ENCODE measurements at regions not wholly inside any gene's neighbourhood (a gene's known extent, or its start where the extent isn't known, plus 50 kb on each side); places are given as distances from the start of the nearest gene placed in this dataset.
"Not testable (repeated sequence)": the region's sequence is repeated elsewhere in the genome, so short reads cannot be mapped to it uniquely, and the experiment has no call there.

- no peak for DNase-seq
Measured at GRCh38 chr5:106874531-106874930, 796.2 kb downstream of the EFNA5 start.

GRCh38 chr5:106873568-106873967 is 797.2 kb downstream of the EFNA5 start:
- no peak for DNase-seq

- no peak for DNase-seq
Measured at GRCh38 chr5:106865279-106865678, 805.5 kb downstream of the EFNA5 start.

GRCh38 chr5:106862450-106863193 is 808.1 kb downstream of the EFNA5 start:
- peak; percentile 39 for DNase-seq

GRCh38 chr5:106860398-106861044 is 810.2 kb downstream of the EFNA5 start:
- DNase-seq, result no peak

- DNase-seq, result no peak
Measured at GRCh38 chr5:106858616-106859015, 812.1 kb downstream of the EFNA5 start.

GRCh38 chr5:106854922-106855321 is 815.8 kb downstream of the EFNA5 start:
- DNase-seq, result no peak

- no peak for DNase-seq
Measured at GRCh38 chr5:106854105-106854687, 816.5 kb downstream of the EFNA5 start.

GRCh38 chr5:106853266-106853665 is 817.5 kb downstream of the EFNA5 start:
- no peak for DNase-seq

GRCh38 chr5:106849266-106849665 is 821.5 kb downstream of the EFNA5 start:
- DNase-seq, result no peak

- DNase-seq, result peak; percentile 4
Measured at GRCh38 chr5:106843812-106844416, 826.8 kb downstream of the EFNA5 start.

GRCh38 chr5:106833517-106833916 is 837.2 kb downstream of the EFNA5 start:
- DNase-seq, result no peak

- DNase-seq, result no peak
Measured at GRCh38 chr5:106827061-106827460, 843.7 kb downstream of the EFNA5 start.

- DNase-seq, result no peak
Measured at GRCh38 chr5:106825374-106825773, 845.4 kb downstream of the EFNA5 start.

- DNase-seq, result no peak
Measured at GRCh38 chr5:106822851-106823250, 847.9 kb downstream of the EFNA5 start.

GRCh38 chr5:106818552-106818951 is 852.2 kb downstream of the EFNA5 start:
- peak; percentile 6 for DNase-seq

- no peak for DNase-seq
Measured at GRCh38 chr5:106814961-106815360, 855.8 kb downstream of the EFNA5 start.

- peak; percentile 20 for DNase-seq
Measured at GRCh38 chr5:106801554-106801953, 869.2 kb downstream of the EFNA5 start.

- DNase-seq, result no peak
Measured at GRCh38 chr5:106797996-106798395, 872.7 kb downstream of the EFNA5 start.

- DNase-seq, result no peak
Measured at GRCh38 chr5:106796081-106796480, 874.7 kb downstream of the EFNA5 start.

- no peak for DNase-seq
Measured at GRCh38 chr5:106784846-106785245, 885.9 kb downstream of the EFNA5 start.

GRCh38 chr5:106780355-106780754 is 890.4 kb downstream of the EFNA5 start:
- DNase-seq, result no peak

GRCh38 chr5:106776515-106776914 is 894.2 kb downstream of the EFNA5 start:
- DNase-seq, result not testable (repeated sequence)

GRCh38 chr5:106768392-106768791 is 902.3 kb downstream of the EFNA5 start:
- DNase-seq, result no peak

Data from hematopoietic multipotent progenitor cell treated with erythropoietin and hydrocortisone succinate and interleukin-3 and kit ligand, for 4 days (in vitro differentiated cells).